Suprapubic skin (tissue), 3 donors: ENCODE measurements at regions not wholly inside any gene's neighbourhood (a gene's known extent, or its start where the extent isn't known, plus 50 kb on each side); places are given as distances from the start of the nearest gene placed in this dataset.

Source experiments
- POLR2A ChIP-seq, 2 donors: fragments of 450-650 bp; IDR thresholded peaks; one replicate each; pipeline ENCODE4 v1.6.1; 2017; ENCODE audit warnings: antibody characterized with exemption in 2 of 2, mild to moderate bottlenecking in 2 of 2, moderate library complexity in 2 of 2
- TF ChIP-seq, protein P1 (sequence below), 2 donors: fragments of 200-600 bp in 1 of 2; fragments of 450-650 bp in 1 of 2; sonication (generic) in 1 of 2; IDR thresholded peaks; one replicate each; pipeline ENCODE4 v1.5.1; 2016 to 2019; ENCODE audit warnings: antibody characterized with exemption in 2 of 2, mild to moderate bottlenecking in 1 of 2, moderate library complexity in 1 of 2

DNA sequence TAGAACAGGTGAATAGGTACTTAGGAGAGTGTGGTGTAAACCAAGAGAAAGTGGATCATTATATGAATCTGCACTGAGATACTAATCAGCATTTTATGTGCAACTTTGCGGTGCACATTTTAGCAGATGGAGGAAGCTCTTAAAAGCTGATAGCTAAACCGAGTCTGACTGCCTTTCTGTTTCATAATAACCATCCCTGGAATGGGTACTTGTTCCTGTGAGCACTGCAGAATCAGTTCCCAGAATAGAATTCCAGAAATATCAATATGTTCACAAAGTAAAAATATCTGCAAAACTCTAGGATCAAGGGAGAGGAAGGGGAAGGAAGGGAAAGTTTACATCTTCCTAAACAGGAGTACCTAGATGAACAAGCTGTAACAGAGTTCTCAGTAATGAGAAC lies 432.2 kb upstream of the HNRNPA3 start:
- TF ChIP-seq POLR2A (IDR thresholded peaks at IDR 0.05) = no peak
- TF ChIP-seq, protein P1, sequence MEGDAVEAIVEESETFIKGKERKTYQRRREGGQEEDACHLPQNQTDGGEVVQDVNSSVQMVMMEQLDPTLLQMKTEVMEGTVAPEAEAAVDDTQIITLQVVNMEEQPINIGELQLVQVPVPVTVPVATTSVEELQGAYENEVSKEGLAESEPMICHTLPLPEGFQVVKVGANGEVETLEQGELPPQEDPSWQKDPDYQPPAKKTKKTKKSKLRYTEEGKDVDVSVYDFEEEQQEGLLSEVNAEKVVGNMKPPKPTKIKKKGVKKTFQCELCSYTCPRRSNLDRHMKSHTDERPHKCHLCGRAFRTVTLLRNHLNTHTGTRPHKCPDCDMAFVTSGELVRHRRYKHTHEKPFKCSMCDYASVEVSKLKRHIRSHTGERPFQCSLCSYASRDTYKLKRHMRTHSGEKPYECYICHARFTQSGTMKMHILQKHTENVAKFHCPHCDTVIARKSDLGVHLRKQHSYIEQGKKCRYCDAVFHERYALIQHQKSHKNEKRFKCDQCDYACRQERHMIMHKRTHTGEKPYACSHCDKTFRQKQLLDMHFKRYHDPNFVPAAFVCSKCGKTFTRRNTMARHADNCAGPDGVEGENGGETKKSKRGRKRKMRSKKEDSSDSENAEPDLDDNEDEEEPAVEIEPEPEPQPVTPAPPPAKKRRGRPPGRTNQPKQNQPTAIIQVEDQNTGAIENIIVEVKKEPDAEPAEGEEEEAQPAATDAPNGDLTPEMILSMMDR (IDR thresholded peaks at IDR 0.05) = no peak
